Progenitor cell of endocrine pancreas (in vitro differentiated cells): ENCODE measurements at regions not wholly inside any gene's neighbourhood (a gene's known extent, or its start where the extent isn't known, plus 50 kb on each side); places are given as distances from the start of the nearest gene placed in this dataset.

Source experiments
- DNase-seq: peaks from one replicate; pipeline ENCODE4 v3.0.0; 2021; ENCODE audit warnings: low spot score; ENCODE audit not compliant: unreplicated experiment
- H3K27ac Mint-ChIP-seq: 2 replicates; pipeline ENCODE4 v1.8.0; 2021; ENCODE audit warnings: mild to moderate bottlenecking, moderate library complexity, mixed read lengths
- H3K27me3 Mint-ChIP-seq: 2 replicates; pipeline ENCODE4 v1.8.0; 2021; ENCODE audit warnings: mixed read lengths
- H3K36me3 Mint-ChIP-seq: 2 replicates; pipeline ENCODE4 v1.8.0; 2022; ENCODE audit warnings: mixed read lengths; ENCODE audit not compliant: insufficient read depth
- H3K4me1 Mint-ChIP-seq: 2 replicates; pipeline ENCODE4 v1.8.0; 2021; ENCODE audit warnings: low read depth, mixed read lengths
- H3K4me3 Mint-ChIP-seq: 2 replicates; pipeline ENCODE4 v1.8.0; 2021; ENCODE audit warnings: low read depth, mild to moderate bottlenecking, moderate library complexity, mixed read lengths
- H3K9me3 Mint-ChIP-seq: 2 replicates; pipeline ENCODE4 v1.8.0; 2021; ENCODE audit warnings: low read depth, mixed read lengths
- CTCF ChIP-seq: fragments of 200-600 bp; sonication (generic); IDR thresholded peaks from one replicate; pipeline ENCODE4 v1.5.0; 2021; ENCODE audit warnings: antibody characterized with exemption, mild to moderate bottlenecking; ENCODE audit not compliant: unreplicated experiment

DNA sequence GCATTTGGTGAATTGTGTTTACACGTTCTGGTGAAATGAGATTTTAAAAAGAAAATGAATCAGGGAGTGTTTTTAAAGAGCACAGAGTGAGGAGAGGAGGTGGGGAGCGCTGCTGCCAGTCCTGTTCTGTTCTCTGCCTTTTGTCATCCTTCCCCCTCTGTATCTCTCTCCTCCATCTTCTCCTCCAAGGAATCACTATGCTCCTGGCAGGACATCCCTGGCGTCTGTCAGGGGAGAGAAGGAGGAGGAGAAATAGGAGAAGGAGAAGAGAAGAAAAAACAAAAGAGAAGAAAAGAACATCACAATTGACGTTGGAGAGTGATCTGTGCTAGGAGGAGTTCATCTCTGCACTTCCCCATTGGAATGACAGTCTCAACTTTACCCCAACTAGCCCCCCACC is 627.6 kb upstream of the TBL1XR1 start:
- TF ChIP-seq CTCF, result no peak
- H3K27me3 Mint-ChIP-seq, result no peaks in the 10 kb centered on the region
- no peaks in the 10 kb centered on the region for H3K36me3 Mint-ChIP-seq
- DNase-seq, result no peak
- H3K4me3 Mint-ChIP-seq, result no peak overlapping the region
- H3K4me1 Mint-ChIP-seq, result peaks cover 40% of the 10 kb centered on the region
- H3K27ac Mint-ChIP-seq, result peak overlapping the region; percentile 43
- no peaks in the 10 kb centered on the region for H3K9me3 Mint-ChIP-seq

DNA sequence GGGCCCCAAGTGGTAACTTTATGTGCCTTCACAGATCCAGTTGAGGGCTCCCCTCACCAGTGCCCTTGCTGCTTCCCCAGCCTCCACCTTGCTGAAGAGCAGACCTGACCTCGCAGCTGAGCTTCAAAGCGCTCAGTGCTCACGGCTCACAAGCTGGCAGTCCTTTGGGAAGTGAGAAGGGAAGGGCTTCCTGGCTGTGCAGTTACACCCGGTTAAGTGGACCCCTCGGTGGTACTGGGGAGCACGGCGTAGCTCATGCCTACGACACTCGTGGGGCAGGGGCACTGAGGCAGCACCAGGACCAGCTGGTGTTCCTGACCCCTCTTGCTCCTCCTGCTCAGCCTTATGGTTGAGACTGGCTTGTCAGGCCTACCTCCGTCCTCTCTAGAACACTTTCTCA is 629.0 kb upstream of the TBL1XR1 start:
- H3K4me1 Mint-ChIP-seq, result peaks cover 46% of the 10 kb centered on the region
- no peak for TF ChIP-seq CTCF
- no peak overlapping the region for H3K4me3 Mint-ChIP-seq
- no peaks in the 10 kb centered on the region for H3K27me3 Mint-ChIP-seq
- no peak overlapping the region for H3K27ac Mint-ChIP-seq
- DNase-seq, result no peak
- no peaks in the 10 kb centered on the region for H3K36me3 Mint-ChIP-seq
- H3K9me3 Mint-ChIP-seq, result no peaks in the 10 kb centered on the region

- H3K36me3 Mint-ChIP-seq, result no peaks in the 10 kb centered on the region
Measured at GRCh38 chr3:177827511-177828207, 630.4 kb upstream of the TBL1XR1 start.

DNA sequence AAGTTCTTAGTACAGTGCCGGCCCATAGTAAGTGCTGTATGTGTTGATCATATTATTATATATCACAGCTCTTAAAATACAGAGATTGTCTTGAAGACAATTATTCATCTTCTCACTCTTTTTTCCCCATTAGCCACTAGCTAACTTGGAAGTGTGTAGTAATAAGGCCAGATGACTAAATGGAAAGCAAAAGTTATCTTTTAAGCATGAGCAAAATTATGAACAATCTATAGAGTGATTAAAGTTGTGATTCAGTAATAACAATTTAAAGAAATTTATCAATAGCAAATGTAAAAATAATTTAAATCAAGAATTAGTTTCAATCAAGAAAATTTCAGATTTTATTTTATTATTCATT is 630.9 kb upstream of the TBL1XR1 start:
- no peak for DNase-seq
- peaks cover 49% of the 10 kb centered on the region for H3K4me1 Mint-ChIP-seq

More at GRCh38 chr3:177827511-177828207, 630.4 kb upstream of the TBL1XR1 start:
- peak overlapping the region; percentile 92 for H3K27ac Mint-ChIP-seq
- peak overlapping the region; percentile 14 for H3K4me3 Mint-ChIP-seq
- peaks cover 48% of the 10 kb centered on the region for H3K4me1 Mint-ChIP-seq
- no peaks in the 10 kb centered on the region for H3K27me3 Mint-ChIP-seq
- no peak for TF ChIP-seq CTCF
- no peak for DNase-seq
- H3K9me3 Mint-ChIP-seq, result no peaks in the 10 kb centered on the region

GRCh38 chr3:177830411-177830849 is 633.1 kb upstream of the TBL1XR1 start:
- H3K9me3 Mint-ChIP-seq, result no peaks in the 10 kb centered on the region
- H3K27ac Mint-ChIP-seq, result peak overlapping the region; percentile 21
- H3K4me3 Mint-ChIP-seq, result no peak overlapping the region
- no peak for TF ChIP-seq CTCF
- no peaks in the 10 kb centered on the region for H3K36me3 Mint-ChIP-seq
- peaks cover 51% of the 10 kb centered on the region for H3K4me1 Mint-ChIP-seq
- H3K27me3 Mint-ChIP-seq, result no peaks in the 10 kb centered on the region
- no peak for DNase-seq

More for the DNA sequence above, 630.9 kb upstream of the TBL1XR1 start:
- no peaks in the 10 kb centered on the region for H3K27me3 Mint-ChIP-seq
- H3K27ac Mint-ChIP-seq, result peak overlapping the region; percentile 92
- no peaks in the 10 kb centered on the region for H3K9me3 Mint-ChIP-seq
- no peak overlapping the region for H3K4me3 Mint-ChIP-seq
- no peaks in the 10 kb centered on the region for H3K36me3 Mint-ChIP-seq
- no peak for TF ChIP-seq CTCF
